GM19025 (cell line): ENCODE measurements at regions not wholly inside any gene's neighbourhood (a gene's known extent, or its start where the extent isn't known, plus 50 kb on each side); places are given as distances from the start of the nearest gene placed in this dataset.
"Not testable (repeated sequence)": the region's sequence is repeated elsewhere in the genome, so short reads cannot be mapped to it uniquely, and the experiment has no call there.

Experiments
- ATAC-seq: cut with Tn5 transposase; IDR thresholded peaks from one replicate; pipeline ENCODE4 v1.9.1; 2021; ENCODE audit warnings: mild to moderate bottlenecking, low read depth, moderate library complexity; ENCODE audit not compliant: unreplicated experiment

DNA sequence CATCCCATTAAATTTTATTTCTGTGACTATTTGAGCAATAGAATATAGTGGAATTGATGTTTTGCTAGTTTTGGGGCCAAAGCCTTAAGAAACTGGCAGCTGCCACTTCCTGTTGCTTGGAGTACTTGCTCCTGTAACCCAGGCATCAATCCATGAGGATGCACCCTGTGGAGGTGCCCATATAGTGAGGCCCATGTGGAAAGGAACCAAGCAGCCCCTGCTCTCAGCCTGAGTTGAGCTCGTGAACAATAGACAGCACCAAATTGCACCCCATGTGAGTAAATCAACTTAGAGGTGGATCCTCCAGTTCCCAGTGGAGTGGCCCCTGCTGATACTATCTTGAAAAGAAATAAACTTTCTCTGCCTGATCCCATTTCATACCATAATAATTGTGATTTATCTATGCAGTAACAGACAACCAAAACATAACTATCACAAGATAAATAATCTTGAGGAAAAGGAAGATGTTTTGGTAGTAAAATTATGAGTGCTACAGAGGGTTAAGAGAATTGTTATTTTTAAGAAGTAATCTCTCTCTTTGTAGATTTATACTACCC, 481.9 kb downstream of the TBC1D32 start:
- no peak for ATAC-seq

DNA sequence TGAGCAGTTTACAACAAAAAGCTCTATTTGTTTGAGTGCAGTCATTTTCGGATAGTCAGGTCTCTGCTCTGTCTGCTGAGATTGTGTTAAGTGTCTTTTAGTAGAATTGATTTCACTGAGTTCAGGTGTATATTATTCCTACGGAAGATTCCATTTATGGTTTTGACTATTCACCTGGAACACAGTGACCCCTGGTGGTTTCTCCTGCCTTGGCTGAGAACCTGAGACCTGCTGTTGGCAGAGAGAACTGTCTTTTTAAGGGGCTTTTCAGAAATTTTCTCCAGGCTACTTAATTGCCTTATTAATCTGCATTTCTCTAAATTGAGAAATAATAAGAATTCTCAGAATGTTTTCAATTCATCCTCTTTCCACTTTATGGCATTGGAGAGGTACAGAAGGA, 508.0 kb downstream of the TBC1D32 start:
- ATAC-seq, result no peak

DNA sequence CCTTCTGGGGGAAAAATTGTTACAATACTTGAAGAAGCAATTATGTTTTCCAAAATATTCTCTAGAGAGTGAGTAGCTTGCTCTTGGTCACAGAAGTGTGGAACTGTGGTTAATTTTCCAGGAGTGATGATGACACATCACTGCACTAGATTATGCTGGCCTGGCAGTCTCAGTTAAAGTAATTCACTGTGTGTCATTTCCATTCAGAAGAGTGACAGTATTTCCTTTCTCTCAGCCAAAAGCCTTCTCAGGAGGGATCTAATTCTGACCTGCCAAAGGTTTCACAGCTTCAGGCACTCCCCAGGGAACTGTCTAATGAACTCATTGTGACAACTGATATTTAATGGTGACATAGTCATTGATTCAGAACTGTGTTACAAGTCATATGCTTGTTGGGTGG, 517.5 kb downstream of the TBC1D32 start:
- ATAC-seq, result no peak

DNA sequence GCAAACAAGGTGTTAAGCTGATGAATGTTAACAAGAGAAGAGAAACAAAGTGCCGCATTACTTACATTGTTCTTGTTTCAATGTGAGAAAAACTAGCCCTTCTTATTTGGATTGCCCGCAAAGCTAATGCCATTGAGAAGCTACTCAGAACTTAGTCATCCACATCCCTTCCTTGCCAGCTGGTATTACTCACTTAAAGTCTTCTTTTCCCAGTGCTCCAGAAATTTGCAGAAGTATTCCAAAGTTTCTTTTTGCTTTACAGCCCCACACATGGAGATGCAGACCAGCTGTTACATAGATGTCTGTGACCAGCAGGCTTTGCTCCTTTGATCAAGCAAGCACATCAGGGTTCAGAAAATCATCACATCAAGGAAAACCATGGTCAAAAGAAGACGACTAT, 529.0 kb downstream of the TBC1D32 start:
- ATAC-seq, result no peak

DNA sequence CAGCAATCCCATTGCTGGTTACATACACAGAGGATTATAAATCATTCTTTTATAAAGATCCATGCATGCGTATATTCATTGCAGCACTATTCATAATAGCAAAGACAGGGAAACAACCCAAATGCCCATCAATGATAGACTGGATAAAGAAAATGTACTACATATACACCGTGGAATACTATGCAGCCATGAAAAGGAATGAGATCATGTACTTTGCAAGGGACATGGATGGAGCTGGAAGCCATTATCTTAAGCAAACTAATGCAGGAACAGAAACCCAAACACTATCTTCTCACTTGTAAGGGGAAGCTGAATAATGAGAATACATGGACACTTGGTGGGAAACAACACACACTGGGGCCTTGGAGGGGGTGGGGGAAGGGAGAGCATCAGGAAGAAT, 529.7 kb downstream of the TBC1D32 start:
- no peak for ATAC-seq

DNA sequence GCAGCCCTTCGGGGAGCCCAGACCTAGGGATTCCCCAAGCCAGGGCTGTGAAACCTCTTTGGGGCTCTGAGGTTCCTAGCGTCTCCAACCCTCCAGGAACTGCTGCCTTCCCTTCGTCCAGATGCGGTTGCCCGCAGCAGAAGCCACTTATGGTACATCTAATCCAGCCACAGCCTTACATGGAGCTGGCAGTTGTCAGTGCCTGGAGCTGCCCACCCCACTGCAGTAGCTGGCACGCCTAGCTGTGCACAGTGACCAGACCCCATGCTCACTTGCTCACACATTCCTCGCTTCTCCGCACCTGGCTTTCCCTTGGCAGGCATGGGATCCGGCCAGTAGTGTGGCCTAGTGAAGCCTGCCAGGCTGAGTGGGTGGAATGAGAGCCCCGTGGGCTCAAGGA, 547.6 kb downstream of the TBC1D32 start:
- no peak for ATAC-seq

DNA sequence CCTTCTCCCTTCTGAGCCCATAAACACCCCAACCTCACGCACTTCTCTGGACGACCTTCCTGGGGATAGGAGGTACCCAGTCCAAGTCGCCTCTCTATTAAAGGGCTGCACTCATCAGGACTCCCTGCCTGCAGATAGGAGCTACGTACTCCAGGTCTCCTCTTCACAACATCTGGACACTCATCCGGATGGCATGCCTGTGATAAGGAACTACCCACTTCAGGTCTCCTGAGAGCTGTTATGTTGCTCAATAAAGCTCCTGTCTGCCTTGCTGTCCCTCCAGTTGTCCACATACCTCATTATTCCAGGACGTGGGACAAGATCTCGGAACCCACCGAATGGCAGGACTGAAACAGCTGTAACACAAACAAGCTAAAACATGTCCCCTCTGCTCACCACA, 548.0 kb downstream of the TBC1D32 start:
- no peak for ATAC-seq

DNA sequence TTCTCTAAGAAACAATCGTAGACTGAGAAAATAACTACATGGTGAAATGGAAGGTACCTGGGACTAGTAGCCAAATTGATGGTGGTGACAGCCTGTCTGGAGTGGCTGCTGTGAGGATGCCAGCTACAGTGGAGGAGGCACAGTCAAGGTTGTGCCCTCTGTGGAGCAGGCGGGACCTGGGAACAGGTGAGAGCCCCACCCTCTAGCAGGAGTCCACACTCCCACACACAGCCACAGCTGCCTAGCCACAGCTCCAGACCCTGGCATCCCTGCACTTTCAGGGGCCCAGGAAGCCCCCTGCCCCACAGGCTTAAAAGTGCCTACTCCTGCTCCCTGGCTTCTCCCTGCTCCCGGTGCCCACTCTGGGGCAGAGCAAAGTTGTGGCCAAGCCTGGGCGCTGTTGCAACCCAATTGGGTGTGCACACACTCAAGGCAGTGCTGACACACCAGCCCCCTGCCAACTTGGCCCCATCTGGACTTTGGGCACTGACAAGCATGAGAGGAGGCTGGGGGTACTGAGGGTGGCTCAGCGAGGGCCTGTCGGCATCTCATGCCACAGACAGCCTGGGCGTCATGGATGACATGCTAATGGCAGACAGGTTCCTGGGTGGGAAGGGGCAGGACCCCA, 548.7 kb downstream of the TBC1D32 start:
- ATAC-seq, result no peak

DNA sequence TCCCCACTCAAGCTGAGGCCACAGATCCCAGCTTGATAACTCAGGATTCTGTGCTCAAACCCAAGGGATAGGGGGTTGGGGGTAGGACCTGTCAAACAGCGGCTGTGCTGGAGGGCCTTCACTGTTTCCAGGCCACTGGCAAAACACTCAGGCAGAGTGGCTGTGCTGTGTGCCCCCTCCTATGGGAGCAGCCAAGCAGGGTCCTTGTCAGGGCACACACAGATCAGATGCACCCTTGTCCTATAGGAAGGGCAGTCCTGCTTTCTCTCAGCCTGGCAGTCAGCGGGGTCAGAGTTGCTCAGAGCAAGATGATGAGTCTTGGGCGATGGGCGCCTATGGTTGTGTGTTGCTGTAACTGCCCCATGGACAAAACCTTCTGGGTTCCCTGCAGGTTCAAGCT, 554.8 kb downstream of the TBC1D32 start:
- ATAC-seq, result no peak

DNA sequence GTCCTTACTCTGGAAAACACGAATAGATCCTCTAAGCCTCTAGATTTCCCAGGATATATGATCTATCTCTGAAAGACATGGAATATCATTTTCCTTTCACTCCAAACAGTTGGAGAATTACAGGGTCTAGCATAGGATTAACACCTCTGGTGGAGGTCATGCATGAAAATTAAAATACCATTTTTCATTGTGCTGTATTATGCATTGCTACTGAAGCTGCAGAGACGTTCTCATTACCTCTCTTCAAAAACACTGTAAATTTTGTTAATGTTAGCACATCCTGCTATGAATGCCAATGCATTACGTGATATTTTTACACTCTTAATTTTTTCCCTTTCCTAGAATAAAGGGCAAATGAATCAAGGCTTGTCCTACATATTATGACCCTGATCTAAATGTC, 558.6 kb downstream of the TBC1D32 start:
- no peak for ATAC-seq

DNA sequence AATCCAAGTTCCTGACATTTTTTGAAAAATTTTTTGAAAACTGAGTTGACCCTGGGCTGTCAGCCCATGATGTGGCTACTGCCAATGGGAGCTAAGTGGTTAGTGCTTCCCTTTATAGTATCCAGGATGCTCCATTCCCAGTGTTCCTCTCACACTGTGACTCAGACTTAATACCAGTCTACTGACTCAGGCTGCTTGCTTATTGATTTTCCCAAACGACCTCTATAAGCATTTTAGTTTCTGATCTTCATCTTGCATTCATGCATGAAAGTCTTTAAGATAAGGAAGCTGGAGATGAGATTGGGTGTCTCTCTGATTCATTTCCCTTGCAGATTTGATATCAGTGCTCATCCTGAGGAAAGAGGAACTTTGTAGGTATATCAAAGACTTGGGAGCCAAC, 560.0 kb downstream of the TBC1D32 start:
- no peak for ATAC-seq

DNA sequence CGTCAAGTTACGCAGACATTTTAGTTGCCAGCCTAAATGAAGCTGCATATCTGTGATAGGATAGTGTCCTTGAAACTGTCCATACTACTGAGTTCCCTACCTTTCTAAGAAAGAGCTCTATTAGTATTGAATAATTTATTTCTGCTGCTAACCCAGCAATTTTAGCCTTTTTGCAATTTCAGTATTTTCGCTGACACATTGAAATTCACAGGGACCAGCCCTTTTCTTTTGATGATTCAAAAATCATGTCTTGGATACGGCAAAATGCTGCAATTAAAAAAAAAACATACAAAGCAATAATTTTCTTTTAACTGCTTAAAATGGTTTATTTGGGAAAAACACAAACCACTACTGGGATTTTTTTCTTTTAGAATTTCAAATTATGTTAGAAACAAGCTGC, 563.3 kb downstream of the TBC1D32 start:
- no peak for ATAC-seq

DNA sequence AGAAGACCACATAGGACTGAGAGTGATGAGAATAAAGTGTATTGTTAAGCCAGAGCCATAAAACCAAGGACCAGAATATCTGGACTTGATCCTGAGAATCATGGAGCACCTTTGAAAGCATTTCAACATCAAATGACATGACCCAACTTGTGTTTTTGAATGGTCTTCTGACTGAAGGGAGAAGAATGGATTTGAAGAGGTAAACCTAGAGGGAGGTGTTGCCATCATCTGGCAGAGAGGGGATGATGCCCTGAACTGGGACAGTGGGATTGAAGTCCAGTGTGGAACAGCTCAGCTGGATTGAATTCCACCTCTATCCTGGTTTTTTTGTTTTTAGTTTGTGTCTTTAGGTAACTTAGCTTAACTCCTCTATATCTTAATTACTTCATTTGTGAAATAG, 570.0 kb downstream of the TBC1D32 start:
- ATAC-seq, result no peak

DNA sequence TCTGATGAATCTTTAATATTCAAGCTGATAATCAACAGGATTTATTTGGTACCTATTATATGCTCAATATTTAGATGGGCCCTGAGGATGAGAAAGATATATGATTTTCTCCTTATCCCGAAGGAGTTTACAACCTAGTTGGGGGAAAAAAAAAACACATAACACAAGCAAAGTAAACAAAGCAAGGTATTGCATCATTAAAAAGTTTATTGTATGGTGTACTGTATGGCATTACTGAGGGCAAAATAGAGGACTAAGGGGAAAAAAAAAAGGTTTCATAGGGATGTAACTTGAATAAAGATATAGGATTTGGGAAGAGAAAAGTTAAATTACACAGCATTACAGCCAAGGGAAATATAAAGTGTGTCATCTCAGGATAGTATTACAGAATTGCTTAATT, 574.7 kb downstream of the TBC1D32 start:
- no peak for ATAC-seq

DNA sequence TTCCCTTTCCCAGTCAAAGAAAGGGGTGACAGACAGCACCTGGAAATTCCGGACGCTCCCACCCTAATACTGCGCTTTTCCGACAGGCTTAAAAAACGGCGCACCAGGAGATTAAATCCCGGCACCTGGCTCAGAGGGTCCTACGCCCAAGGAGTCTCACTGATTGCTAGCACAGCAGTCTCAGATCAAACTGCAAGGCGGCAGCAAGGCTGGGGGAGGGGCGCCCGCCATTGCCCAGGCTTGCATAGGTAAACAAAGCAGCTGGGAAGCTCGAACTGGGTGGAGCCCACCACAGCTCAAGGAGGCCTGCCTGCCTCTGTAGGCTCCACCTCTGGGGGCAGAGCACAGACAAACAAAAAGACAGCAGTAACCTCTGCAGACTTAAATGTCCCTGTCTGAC, 585.7 kb downstream of the TBC1D32 start:
- not testable (repeated sequence) for ATAC-seq

DNA sequence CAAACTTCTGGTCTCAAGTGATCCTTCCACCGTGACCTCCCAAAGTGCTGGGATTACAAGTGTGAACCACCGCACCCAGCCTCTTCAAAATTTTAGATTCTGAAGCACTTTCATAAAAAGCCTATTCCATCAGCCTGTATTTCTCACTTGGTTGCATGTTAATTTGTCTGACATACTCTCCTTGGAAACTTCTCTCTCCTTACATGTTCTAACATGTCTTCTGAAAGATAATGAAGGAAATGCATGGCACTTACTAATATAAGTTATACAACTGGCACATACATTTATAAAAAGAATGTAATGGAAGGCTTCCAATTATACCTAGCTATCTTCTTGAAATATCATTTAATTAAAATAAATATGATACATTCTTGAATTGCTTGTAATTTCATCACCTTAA, 597.5 kb downstream of the TBC1D32 start:
- ATAC-seq, result no peak

DNA sequence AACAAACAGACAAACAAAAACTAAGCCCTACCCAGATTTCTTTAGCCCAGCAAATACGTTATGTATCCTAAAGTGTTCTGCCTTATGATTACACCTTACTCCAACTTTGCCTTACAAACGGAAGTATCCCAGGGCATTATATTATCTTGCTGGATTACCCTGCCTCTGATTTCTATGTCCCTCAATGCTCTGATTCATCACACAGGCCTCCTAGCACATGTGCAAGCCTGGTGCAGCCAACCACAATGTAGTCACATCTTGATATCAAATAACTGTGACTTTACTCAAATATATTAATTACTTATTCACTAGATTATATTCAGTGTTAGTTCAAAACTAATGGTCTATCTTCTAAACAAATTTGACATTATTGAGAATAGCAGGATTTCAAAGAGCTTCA, 598.6 kb downstream of the TBC1D32 start:
- no peak for ATAC-seq

DNA sequence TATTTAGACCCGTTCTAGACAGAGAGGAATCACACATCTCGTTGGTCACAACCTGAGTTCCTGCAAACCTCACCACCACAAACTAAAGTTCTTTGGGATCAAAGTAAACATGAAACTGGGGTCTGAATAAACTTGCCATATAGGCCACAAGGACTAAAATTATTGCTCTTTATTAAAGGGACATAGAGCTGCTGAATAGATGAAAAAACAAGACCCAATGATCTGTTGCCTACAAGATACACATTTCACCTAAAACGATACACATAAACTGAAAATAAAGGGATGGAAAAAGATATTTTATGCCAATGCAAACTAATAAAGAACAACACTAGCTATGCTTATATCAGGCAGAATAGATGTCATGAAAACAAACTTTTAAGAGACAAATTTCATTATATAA, 623.0 kb downstream of the TBC1D32 start:
- no peak for ATAC-seq

DNA sequence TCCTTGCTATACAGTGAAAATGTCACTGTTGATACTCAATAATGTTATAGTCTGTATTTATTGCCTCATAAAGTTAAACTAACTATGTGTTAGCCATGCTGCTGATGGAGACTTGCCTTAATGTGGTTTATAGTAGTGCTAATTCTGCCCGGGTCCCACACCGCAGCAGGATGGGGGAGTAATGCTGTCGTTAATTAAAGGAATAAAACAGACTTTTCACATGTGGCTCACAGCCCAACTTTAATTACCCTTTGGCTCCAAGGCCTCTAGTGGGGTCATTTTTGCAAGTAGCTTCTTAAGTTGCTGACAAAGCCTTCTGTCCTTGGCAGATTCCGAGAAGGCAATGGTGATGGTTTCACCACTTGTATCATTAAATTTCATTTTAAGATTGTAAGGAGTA, 634.3 kb downstream of the TBC1D32 start:
- ATAC-seq, result no peak

DNA sequence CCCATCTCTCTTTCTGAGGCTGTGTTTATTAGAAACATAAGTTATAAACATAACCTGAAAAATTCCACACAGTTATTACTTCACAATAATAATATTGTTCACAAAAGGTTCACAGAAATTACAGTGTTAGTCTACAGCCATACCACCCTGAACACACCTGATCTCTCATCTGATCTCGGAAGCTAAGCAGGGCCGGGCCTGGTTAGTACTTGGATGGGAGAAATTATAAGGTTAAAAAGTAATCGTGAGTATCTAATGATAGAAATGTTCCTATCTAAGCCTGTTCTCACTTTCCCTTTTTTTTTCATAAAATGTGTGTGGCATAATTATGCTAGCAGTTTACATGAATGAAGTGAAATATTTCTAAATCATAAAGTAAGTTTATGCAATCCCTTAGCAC, 647.8 kb downstream of the TBC1D32 start:
- ATAC-seq, result no peak

DNA sequence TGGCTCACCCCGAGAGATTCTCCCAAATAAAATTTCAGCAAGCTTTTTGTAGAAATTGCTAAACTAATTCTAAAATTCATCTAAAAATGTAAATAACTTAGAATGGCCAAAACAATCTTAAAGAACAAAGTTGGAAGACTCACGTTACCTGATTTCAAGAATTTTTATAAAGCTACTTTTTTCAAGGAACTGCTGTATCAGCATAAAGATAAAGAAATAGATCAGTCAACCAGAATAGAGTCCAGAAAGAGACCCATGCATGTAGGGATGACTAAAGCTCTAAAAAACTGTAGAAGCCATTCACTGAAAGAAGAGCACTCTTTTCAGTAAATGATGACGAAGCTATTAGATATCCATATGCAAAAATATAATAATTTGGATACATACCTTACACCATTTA, 652.1 kb downstream of the TBC1D32 start:
- no peak for ATAC-seq

DNA sequence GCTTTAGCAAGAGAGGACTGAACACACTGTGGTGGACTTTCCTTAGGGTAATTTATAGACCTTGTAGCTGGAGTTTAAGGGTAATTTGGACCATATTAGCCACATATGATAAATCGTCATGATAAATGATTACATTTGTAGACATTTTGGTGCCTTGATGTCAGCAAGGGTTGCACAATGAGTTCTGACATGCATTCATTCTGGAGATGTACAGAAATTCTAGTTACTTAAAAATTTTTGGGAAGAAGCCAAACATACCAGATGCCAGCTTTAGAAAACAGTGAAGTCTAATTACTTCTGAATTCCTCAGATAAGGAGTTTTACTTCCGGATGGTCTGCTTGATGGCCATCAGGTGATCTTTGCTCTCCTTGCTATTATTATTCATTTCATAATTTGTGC, 653.1 kb downstream of the TBC1D32 start:
- no peak for ATAC-seq

DNA sequence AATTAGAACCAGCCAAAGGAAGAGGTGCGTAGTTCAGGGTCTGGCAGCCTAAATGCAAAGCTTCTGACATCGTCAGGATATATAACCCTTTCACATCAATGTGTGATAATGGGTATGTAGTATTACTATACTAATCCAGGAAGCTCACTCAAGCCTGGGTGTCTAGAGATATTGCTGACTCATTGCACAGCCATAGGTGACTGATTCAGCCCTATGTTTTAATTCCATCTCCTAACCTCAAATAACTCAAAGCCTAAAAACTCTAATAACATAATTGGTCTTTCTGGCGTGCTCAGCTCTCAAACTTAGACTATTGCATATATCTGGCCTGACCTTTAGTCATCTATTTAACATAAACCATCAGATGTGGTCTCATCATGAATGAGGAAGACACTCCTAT, 658.4 kb downstream of the TBC1D32 start:
- ATAC-seq, result no peak
